WTC11 (cell line): ENCODE measurements at regions not wholly inside any gene's neighbourhood (a gene's known extent, or its start where the extent isn't known, plus 50 kb on each side); places are given as distances from the start of the nearest gene placed in this dataset.

Experiments
- ATAC-seq: fragments of 200-7000 bp; cut with Tn5 transposase; 2 replicates; pipeline ENCODE4 v1.10.0; 2021; ENCODE audit warnings: mild to moderate bottlenecking, moderate library complexity
- CTCF ChIA-PET: fragments of 300-600 bp; sonication (Branson Sonifier 250); formaldehyde crosslinking; loops from one replicate; lab custom pipeline; 2021; ENCODE audit warnings: antibody characterized with exemption; lab: Charles Lee
- POLR2A ChIA-PET: fragments of 350-600 bp; sonication (Branson Sonifier 250); formaldehyde crosslinking; loops from one replicate; lab custom pipeline; 2021; ENCODE audit warnings: antibody characterized with exemption; lab: Charles Lee
- DNase-seq: peaks from one replicate; pipeline ENCODE4 v3.0.0; 2021; ENCODE audit warnings: low spot score
- H3K27ac Mint-ChIP-seq: 2 replicates; pipeline ENCODE4 v1.8.0; 2021; ENCODE audit warnings: mixed read lengths
- H3K27me3 Mint-ChIP-seq: 2 replicates; pipeline ENCODE4 v1.8.0; 2021; ENCODE audit warnings: low read depth, mild to moderate bottlenecking, moderate library complexity, mixed read lengths
- H3K36me3 Mint-ChIP-seq: 2 replicates; pipeline ENCODE4 v1.8.0; 2021; ENCODE audit warnings: mixed read lengths
- H3K4me1 Mint-ChIP-seq: 2 replicates; pipeline ENCODE4 v1.8.0; 2022; ENCODE audit warnings: mixed read lengths
- H3K4me3 Mint-ChIP-seq: 2 replicates; pipeline ENCODE4 v1.8.0; 2021; ENCODE audit warnings: mild to moderate bottlenecking, moderate library complexity, mixed read lengths
- H3K9me3 Mint-ChIP-seq: 2 replicates; pipeline ENCODE4 v1.8.0; 2021; ENCODE audit warnings: mixed read lengths
- ATF2 ChIP-seq: sonication (generic); formaldehyde crosslinking; IDR thresholded peaks from 2 replicates; pipeline ENCODE4 v1.8.1; 2022; ENCODE audit warnings: low read depth, missing genetic modification reagents, borderline replicate concordance
- ATF6 ChIP-seq: sonication (generic); formaldehyde crosslinking; IDR thresholded peaks from 2 replicates; pipeline ENCODE4 v1.8.1; 2023; ENCODE audit warnings: mild to moderate bottlenecking, missing genetic modification reagents
- CDX4 ChIP-seq: fragments of 250-450 bp; sonication (Bioruptor Pico); IDR thresholded peaks from 2 replicates; pipeline ENCODE4 v1.9.0; 2021; ENCODE audit warnings: moderate library complexity, mild to moderate bottlenecking, inconsistent platforms, borderline replicate concordance
- CREB1 ChIP-seq: sonication (generic); formaldehyde crosslinking; IDR thresholded peaks from 2 replicates; pipeline ENCODE4 v1.8.0; 2023; ENCODE audit warnings: mild to moderate bottlenecking, missing genetic modification reagents
- CTCF ChIP-seq: fragments of 200-600 bp; IDR thresholded peaks from 2 replicates; pipeline ENCODE4 v1.8.0; 2022; ENCODE audit warnings: antibody characterized with exemption
- ERG ChIP-seq: fragments of 250-450 bp; sonication (Bioruptor Pico); IDR thresholded peaks from 2 replicates; pipeline ENCODE4 v1.8.0; 2021; ENCODE audit warnings: mild to moderate bottlenecking
- FOXJ3 ChIP-seq: sonication (generic); formaldehyde crosslinking; IDR thresholded peaks from 2 replicates; pipeline ENCODE4 v1.9.0; 2021; ENCODE audit warnings: missing genetic modification reagents, mild to moderate bottlenecking, borderline replicate concordance
- FOXP4 ChIP-seq: sonication (generic); formaldehyde crosslinking; IDR thresholded peaks from 2 replicates; pipeline ENCODE4 v1.8.0; 2022; ENCODE audit warnings: mild to moderate bottlenecking, missing genetic modification reagents
- HMGA2 ChIP-seq: fragments of 250-450 bp; sonication (Bioruptor Pico); IDR thresholded peaks from 2 replicates; pipeline ENCODE4 v1.4.0; 2021; ENCODE audit warnings: mild to moderate bottlenecking, moderate library complexity
- IRF1 ChIP-seq: sonication (generic); formaldehyde crosslinking; IDR thresholded peaks from 2 replicates; pipeline ENCODE4 v1.8.0; 2023; ENCODE audit warnings: missing genetic modification reagents
- JUN ChIP-seq: sonication (generic); formaldehyde crosslinking; IDR thresholded peaks from 2 replicates; pipeline ENCODE4 v1.8.0; 2023; ENCODE audit warnings: mild to moderate bottlenecking, missing genetic modification reagents
- MAX ChIP-seq: sonication (generic); formaldehyde crosslinking; IDR thresholded peaks from 2 replicates; pipeline ENCODE4 v1.8.0; 2022; ENCODE audit warnings: mild to moderate bottlenecking, missing genetic modification reagents
- OVOL2 ChIP-seq: fragments of 250-450 bp; sonication (Bioruptor Pico); IDR thresholded peaks from 2 replicates; pipeline ENCODE4 v1.9.0; 2021; ENCODE audit warnings: mild to moderate bottlenecking, borderline replicate concordance
- PREB ChIP-seq: sonication (generic); formaldehyde crosslinking; IDR thresholded peaks from 2 replicates; pipeline ENCODE4 v1.8.1; 2022; ENCODE audit warnings: mild to moderate bottlenecking, missing genetic modification reagents, moderate library complexity, borderline replicate concordance
- SMAD3 ChIP-seq: sonication (generic); formaldehyde crosslinking; IDR thresholded peaks from 2 replicates; pipeline ENCODE4 v1.8.0; 2022; ENCODE audit warnings: missing genetic modification reagents, mild to moderate bottlenecking, borderline replicate concordance
- USF1 ChIP-seq: sonication (generic); formaldehyde crosslinking; IDR thresholded peaks from 2 replicates; pipeline ENCODE4 v1.8.0; 2022; ENCODE audit warnings: mild to moderate bottlenecking, missing genetic modification reagents
- ZMAT4 ChIP-seq: fragments of 250-450 bp; sonication (Bioruptor Pico); IDR thresholded peaks from 2 replicates; pipeline ENCODE4 v1.9.0; 2021; ENCODE audit warnings: mild to moderate bottlenecking
- ZNF138 ChIP-seq: sonication (generic); formaldehyde crosslinking; conservative IDR thresholded peaks from 2 replicates; pipeline ENCODE4 v1.8.1; 2022; ENCODE audit warnings: mild to moderate bottlenecking, moderate library complexity, missing genetic modification reagents
- ZNF396 ChIP-seq: fragments of 250-450 bp; sonication (Bioruptor Pico); IDR thresholded peaks from 2 replicates; pipeline ENCODE4 v1.8.0; 2021; ENCODE audit warnings: mild to moderate bottlenecking, moderate library complexity, borderline replicate concordance
- ZNF416 ChIP-seq: fragments of 250-450 bp; sonication (Bioruptor Pico); IDR thresholded peaks from 2 replicates; pipeline ENCODE4 v1.9.0; 2021; ENCODE audit warnings: mild to moderate bottlenecking, inconsistent platforms
- ZNF512 ChIP-seq: sonication (generic); formaldehyde crosslinking; IDR thresholded peaks from 2 replicates; pipeline ENCODE4 v1.8.1; 2022; ENCODE audit warnings: missing genetic modification reagents, borderline replicate concordance

GRCh38 chr4:14848229-14848628 is 154.1 kb upstream of the CPEB2 start (continued):
- TF ChIP-seq CREB1 (CRISPR knock-in tag): no peak
- TF ChIP-seq FOXP4 (CRISPR knock-in tag): no peak
- TF ChIP-seq ERG: no peak
- no peak for TF ChIP-seq ATF6 (CRISPR knock-in tag)
- TF ChIP-seq HMGA2: no peak
- no peak for TF ChIP-seq ZNF416
- TF ChIP-seq SMAD3 (CRISPR knock-in tag): no peak

- POLR2A ChIA-PET: no interaction called here
- H3K9me3 Mint-ChIP-seq: peaks cover 37% of the 10 kb centered on the region
- DNase-seq (no peak), ATAC-seq (no peak)
- H3K27ac Mint-ChIP-seq: no peak overlapping the region
- H3K36me3 Mint-ChIP-seq: peaks cover 9% of the 10 kb centered on the region
- H3K27me3 Mint-ChIP-seq: no peaks in the 10 kb centered on the region; the same call in 1 of the 2 replicates
- no peak overlapping the region for H3K4me3 Mint-ChIP-seq
- CTCF ChIA-PET: no interaction called here
- peaks cover 27% of the 10 kb centered on the region for H3K4me1 Mint-ChIP-seq
- TF ChIP-seq CTCF: no peak
- TF ChIP-seq ZMAT4: no peak
- no peak for TF ChIP-seq CDX4 (CRISPR knock-in tag)
- no peak for TF ChIP-seq ZNF396
- no peak for TF ChIP-seq USF1 (CRISPR knock-in tag)
- no peak for TF ChIP-seq PREB (CRISPR knock-in tag)
- TF ChIP-seq IRF1 (CRISPR knock-in tag): no peak
- TF ChIP-seq ZNF138 (CRISPR knock-in tag): no peak
- TF ChIP-seq FOXJ3 (CRISPR knock-in tag): no peak
- TF ChIP-seq MAX (CRISPR knock-in tag): no peak
- TF ChIP-seq JUN (CRISPR knock-in tag): no peak
- no peak for TF ChIP-seq ATF2 (CRISPR knock-in tag)
- no peak for TF ChIP-seq ZNF512 (CRISPR knock-in tag)
- TF ChIP-seq OVOL2: no peak
Measured at GRCh38 chr4:14850455-14851097, 151.7 kb upstream of the CPEB2 start.
